ENCODE measurements at regions not wholly inside any gene's neighbourhood (a gene's known extent, or its start where the extent isn't known, plus 50 kb on each side); places are given as distances from the start of the nearest gene placed in this dataset.

GRCh38 chr6:81534934-81535465 is 217.5 kb downstream of the TENT5A start:
- Mint-ChIP-seq H3K4me1 (ENCODE audit: insufficient read depth, unreplicated experiment) (no peaks in the 10 kb centered on the region), H3K27ac (ENCODE audit: low read depth, unreplicated experiment) (no peak overlapping the region), H3K4me3 (ENCODE audit: unreplicated experiment) (no peak overlapping the region), H3K9me3 (ENCODE audit: unreplicated experiment) (no peaks in the 10 kb centered on the region), H3K27me3 (ENCODE audit: insufficient read depth, unreplicated experiment) (no peaks in the 10 kb centered on the region), H3K36me3 (ENCODE audit: insufficient read depth, unreplicated experiment) (no peaks in the 10 kb centered on the region)
- DNase-seq (ENCODE audit: unreplicated experiment): no peak
- intact Hi-C loops (cut with micrococcal nuclease): no loop called here
- POLR2A ChIA-PET: no interaction called here
- BruUV-seq (replicated peaks): no TSS peak
- CTCF ChIA-PET: no interaction called here
- no peak for TF ChIP-seq CTCF (IDR thresholded peaks at IDR 0.05; ENCODE audit: unreplicated experiment)

GRCh38 chr6:81531869-81532561 is 220.5 kb downstream of the TENT5A start:
- Mint-ChIP-seq H3K36me3 (ENCODE audit: insufficient read depth, unreplicated experiment) (no peaks in the 10 kb centered on the region), H3K27ac (ENCODE audit: low read depth, unreplicated experiment) (no peak overlapping the region), H3K9me3 (ENCODE audit: unreplicated experiment) (no peaks in the 10 kb centered on the region), H3K4me3 (ENCODE audit: unreplicated experiment) (no peak overlapping the region), H3K4me1 (ENCODE audit: insufficient read depth, unreplicated experiment) (no peaks in the 10 kb centered on the region), H3K27me3 (ENCODE audit: insufficient read depth, unreplicated experiment) (no peaks in the 10 kb centered on the region)
- intact Hi-C loops (cut with micrococcal nuclease): no loop called here
- no peak for TF ChIP-seq CTCF (IDR thresholded peaks at IDR 0.05; ENCODE audit: unreplicated experiment)
- ChIA-PET CTCF (interaction anchor here (0.6 to 1.0 kb wide), 3 partner anchors 11 to 475 kb away, joined by 3 read pairs; no protein-coding TSS in a partner anchor), POLR2A (no interaction called here)
- DNase-seq (ENCODE audit: unreplicated experiment): no peak
- BruUV-seq (replicated peaks): no TSS peak

GRCh38 chr6:81517455-81517854 is 235.0 kb downstream of the TENT5A start:
- BruUV-seq (replicated peaks): no TSS peak

More at GRCh38 chr6:81517455-81517854, 235.0 kb downstream of the TENT5A start:
- Mint-ChIP-seq H3K36me3 (ENCODE audit: insufficient read depth, unreplicated experiment) (no peaks in the 10 kb centered on the region), H3K4me3 (ENCODE audit: unreplicated experiment) (no peak overlapping the region), H3K4me1 (ENCODE audit: insufficient read depth, unreplicated experiment) (no peaks in the 10 kb centered on the region), H3K27me3 (ENCODE audit: insufficient read depth, unreplicated experiment) (no peaks in the 10 kb centered on the region), H3K27ac (ENCODE audit: low read depth, unreplicated experiment) (no peak overlapping the region), H3K9me3 (ENCODE audit: unreplicated experiment) (no peaks in the 10 kb centered on the region)
- DNase-seq (ENCODE audit: unreplicated experiment): no peak
- TF ChIP-seq CTCF (IDR thresholded peaks at IDR 0.05; ENCODE audit: unreplicated experiment): no peak
- CTCF ChIA-PET: interaction anchor here (0.6 to 0.7 kb wide), 2 partner anchors 190 to 1315 kb away, joined by 3 read pairs; no protein-coding TSS in a partner anchor
- POLR2A ChIA-PET: no interaction called here
- intact Hi-C loops (cut with micrococcal nuclease): no loop called here

All from MCF 10A (cell line).